GM18508 (cell line): ENCODE measurements at regions not wholly inside any gene's neighbourhood (a gene's known extent, or its start where the extent isn't known, plus 50 kb on each side); places are given as distances from the start of the nearest gene placed in this dataset.

Experiments
- ATAC-seq: cut with Tn5 transposase; IDR thresholded peaks from one replicate; pipeline ENCODE4 v1.9.1; 2021; ENCODE audit warnings: moderate number of reproducible peaks; ENCODE audit not compliant: insufficient read depth, unreplicated experiment

DNA sequence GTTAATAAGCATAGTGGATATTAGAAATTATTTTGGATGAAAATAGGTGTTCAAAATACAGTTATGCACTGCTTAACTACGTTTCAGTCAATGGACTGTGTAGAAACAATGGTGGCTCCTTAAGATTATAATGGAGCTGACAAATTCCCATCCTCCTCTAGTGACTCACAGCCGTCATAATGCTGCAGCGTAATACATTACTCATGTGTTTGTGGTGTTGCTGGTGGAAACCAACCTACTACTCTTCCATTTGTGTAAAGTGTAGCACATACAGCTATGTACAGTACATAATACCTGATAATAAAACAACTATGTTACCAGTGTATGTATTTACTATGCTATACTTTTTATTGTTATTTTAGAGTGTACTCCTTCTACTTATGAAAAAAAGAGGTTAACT lies 111.2 kb upstream of the TMCC3 start:
- no peak for ATAC-seq

- no peak for ATAC-seq
These were observed 110.4 kb upstream of the TMCC3 start for GRCh38 chr12:94760786-94761185.

- no peak for ATAC-seq
These were observed 106.4 kb upstream of the TMCC3 start for GRCh38 chr12:94756789-94757188.

DNA sequence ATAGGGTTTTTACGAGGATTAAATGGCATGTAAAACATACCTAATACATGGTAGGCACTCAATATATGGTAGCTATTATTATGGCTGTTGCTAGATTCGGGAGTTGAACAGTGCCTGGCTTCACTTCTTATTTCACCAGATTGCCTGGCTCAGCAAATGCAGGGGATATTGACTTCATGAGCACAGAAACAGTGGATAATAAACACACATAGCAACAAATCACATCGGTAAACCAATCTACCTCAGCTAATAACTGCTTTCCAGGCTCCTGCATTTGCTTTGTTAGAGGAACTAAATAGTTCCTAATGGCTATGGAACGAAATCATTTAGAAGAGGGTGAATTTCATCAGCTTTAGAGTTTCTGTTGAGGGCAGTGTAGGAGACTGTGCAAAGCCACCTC lies 105.2 kb upstream of the TMCC3 start:
- no peak for ATAC-seq

DNA sequence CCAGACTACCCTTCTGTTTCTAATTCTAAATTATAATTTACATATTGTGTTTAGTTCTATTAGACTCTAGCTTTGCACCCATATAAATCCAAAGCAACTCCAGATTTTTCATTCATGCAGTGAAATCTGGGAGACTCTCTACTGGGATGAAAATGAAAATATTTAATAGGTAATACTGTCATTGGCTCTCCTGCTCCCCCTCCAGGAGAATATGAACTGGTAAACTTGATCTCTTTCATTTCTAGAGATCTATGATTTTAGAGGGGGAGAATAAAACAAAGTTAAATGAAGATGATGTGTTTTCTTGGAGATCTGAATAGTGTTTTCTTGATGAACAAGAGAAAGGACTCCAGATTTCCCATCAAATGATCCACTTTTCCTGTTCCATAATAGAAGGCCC lies 104.3 kb upstream of the TMCC3 start:
- ATAC-seq, result no peak

DNA sequence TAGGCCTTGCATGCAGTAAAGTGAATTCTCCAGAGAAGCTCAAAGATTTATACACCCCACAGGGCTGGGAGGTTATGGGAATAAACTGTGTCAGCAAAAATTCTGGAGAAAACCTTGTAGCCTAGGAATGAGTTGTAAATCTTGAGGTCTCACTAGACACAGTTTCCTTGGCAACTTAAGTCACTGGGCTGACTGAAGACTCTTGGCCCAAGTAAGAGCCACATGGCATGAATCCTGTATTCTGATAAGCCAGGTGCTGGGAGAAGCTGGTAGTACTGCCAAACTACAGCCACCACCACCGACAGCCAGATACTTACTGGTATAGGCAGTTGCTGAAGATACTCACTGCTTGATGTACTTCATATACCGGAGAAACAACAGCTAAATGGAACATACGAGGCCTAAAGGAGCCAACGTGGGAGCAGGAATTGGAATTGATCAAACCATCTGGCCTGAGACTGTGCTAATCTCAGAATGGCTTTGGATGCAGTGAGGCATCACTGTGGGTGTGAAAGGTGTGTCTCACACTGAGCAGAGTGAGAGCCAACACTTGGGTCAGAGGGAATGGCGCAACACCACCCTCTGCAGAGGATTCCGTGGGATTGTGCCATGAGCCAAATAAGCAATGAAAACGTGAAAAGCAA lies 102.8 kb upstream of the TMCC3 start:
- ATAC-seq, result no peak

DNA sequence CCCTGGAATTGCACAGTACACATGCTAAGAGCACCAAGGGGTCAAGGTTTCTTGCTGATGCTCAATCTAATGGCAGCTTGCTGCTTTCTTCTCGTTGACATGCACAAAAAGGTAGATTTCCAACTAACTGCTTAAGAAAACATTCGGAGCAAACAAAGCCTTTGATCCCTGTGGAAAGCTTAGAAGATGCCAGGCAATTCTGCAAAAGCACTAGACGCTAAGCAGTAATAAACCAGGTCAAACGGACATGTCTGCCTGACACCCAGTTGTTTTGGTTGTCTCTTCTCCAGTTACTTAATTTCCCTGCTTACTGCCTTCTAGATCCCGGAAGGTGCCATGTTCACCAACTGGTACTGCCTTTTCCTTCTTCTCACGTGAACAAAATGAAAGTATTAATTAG lies 100.5 kb upstream of the TMCC3 start:
- no peak for ATAC-seq

DNA sequence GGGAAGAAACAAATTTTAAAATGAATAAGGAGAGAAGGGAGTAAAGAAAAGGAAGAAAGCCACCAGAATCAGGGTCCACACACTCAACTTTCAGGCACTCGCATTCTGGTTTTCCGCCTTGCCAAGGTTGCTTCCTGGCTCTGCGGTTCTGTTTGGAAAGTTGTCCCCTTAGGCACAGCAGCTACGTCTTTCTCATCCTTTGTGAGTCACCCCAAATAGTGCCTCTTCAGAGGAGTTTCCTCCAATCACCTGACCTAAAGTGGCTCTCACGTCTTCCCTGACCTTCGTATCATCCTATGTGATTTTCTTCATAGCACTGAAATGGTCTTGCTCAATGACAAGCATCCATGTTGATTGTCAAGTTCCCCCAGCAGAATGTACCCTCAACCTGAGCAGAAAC lies 99.5 kb upstream of the TMCC3 start:
- ATAC-seq, result no peak

- no peak for ATAC-seq
These were observed 99.1 kb upstream of the TMCC3 start for GRCh38 chr12:94749455-94749854.

DNA sequence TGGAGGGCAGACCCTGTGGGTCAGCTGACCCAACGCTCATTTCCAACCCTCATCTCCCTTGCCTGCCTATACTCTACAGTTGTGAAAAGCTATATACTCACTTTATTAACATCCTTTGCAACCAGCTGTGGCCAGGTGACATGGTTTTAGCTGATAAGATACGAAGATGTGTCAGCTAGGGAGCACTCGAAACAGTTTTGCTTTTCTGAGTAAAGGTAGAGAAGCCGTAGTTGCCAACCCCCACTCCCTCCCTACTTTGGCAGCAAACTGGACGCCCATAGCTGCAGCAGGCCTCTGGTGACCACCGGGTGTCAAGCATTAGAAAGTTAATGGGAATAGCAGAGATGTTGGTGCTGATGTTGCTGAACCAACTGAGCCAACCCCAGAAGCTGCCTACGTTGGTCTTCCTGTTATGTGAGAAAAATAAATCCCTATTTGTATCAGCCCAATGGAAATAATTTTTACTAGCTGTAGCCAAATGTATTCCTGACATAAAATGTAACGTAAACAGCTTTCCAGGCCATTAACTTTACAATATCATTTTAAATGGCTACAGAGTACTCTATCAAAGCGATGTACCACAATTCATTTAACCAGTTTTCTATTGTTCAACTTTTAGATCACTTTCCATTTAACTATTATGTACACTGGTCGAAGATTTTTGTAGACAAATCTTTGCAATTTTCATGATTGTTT lies 98.5 kb upstream of the TMCC3 start:
- no peak for ATAC-seq

DNA sequence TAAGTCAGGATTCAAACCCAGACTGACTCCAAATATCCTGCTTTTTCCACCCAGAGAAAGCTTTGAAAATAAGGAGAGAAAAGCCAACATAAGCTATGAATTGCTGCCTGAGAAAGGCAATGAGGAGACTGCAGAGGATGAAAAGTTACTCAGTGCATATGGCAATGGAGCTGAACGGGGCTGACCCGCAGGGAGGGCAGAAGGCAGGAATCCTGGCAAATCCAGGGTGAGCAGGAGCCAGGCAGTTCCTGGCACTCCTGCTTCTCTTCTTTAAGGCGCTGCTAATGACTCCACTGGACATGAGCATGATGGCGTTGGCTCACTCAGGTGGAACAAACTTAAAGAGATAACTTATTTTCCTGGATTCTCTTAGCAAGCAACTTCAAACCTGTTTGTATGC lies 95.2 kb upstream of the TMCC3 start:
- ATAC-seq, result no peak

DNA sequence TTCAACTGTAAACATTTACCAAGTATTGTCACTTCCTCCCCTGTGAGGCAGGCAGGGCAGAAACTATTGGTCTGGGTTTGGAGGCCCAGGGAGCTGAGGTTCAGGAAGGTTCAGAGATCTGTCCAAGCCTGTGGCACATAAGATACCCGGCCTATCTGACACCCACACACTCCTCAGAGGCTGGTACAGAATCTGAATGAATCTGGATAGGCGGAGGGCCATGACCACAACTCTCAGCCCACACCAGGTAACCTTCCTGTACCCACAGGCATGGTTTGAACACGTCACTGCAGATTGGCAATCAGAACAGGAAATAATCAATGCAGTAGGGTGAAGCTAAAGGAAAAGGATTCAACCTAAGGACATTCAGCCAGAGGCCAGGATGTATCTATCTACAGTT lies 92.8 kb upstream of the TMCC3 start:
- no peak for ATAC-seq

DNA sequence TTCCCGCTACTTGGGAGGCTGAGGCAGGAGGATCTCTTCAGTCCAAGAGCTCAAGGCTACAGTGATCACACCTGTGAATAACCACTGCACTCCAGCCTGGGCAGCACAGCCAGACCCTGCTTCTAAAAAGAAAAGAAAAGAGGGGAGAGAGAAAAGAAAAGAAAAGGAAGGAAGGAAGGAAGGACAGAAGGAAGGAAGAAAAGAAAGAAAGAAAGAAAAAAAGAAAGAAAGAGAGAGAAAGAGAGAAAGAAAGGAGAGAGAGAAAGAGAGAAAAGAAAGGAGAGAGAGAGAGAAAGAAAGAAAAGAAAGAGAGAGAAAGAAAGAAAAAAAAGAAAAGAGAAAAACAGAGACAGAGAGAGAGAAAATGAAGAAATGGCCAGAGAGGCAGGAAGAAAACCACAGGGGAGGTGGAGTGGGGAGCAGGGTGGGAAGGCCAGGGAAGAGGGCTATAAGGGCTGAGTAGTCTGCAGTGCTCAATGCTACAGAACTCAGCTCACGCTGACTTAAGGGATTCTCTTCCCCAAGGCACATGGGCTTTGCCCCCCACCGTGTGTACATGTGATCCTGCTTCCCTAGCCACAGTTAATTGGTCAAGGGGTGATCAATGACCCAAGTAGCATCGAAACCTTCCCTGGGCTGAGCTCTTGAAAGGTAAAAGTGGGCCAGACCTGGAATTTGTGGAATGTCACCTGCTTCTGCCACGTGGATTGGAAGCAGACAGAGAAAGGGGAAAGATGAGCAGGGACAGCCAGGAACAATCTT lies 90.4 kb upstream of the TMCC3 start:
- ATAC-seq, result no peak

GRCh38 chr12:94736820-94737219 lies 86.5 kb upstream of the TMCC3 start:
- no peak for ATAC-seq

GRCh38 chr12:94736004-94736403 lies 85.6 kb upstream of the TMCC3 start:
- no peak for ATAC-seq

DNA sequence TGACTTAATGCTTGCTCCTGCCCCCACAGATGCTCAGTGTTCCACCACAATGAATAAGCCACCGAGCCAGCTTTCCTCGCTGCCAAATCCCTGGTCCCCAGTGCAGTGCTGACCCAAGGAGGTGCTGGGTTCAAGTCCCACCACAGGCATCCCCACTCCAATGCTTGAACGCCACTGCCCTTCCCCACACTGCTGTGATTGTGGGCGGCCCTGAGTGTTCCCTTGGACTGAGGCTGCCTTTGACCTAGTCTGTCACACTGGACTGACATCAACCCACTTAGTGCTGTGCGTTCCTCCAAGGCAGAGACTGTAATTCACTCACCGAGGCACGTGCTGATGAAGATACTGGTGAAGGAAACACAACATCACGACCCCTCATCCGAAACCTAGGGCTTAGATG lies 83.4 kb upstream of the TMCC3 start:
- no peak for ATAC-seq

GRCh38 chr12:94732367-94732990 lies 82.1 kb upstream of the TMCC3 start:
- no peak for ATAC-seq

- ATAC-seq, result no peak
These were observed 81.5 kb upstream of the TMCC3 start for GRCh38 chr12:94731733-94732360.

GRCh38 chr12:94730847-94731246 lies 80.5 kb upstream of the TMCC3 start:
- ATAC-seq, result no peak

- no peak for ATAC-seq
These were observed 76.0 kb upstream of the TMCC3 start for GRCh38 chr12:94726236-94726835.
